ENCODE measurements at regions not wholly inside any gene's neighbourhood (a gene's known extent, or its start where the extent isn't known, plus 50 kb on each side); places are given as distances from the start of the nearest gene placed in this dataset.

DNA sequence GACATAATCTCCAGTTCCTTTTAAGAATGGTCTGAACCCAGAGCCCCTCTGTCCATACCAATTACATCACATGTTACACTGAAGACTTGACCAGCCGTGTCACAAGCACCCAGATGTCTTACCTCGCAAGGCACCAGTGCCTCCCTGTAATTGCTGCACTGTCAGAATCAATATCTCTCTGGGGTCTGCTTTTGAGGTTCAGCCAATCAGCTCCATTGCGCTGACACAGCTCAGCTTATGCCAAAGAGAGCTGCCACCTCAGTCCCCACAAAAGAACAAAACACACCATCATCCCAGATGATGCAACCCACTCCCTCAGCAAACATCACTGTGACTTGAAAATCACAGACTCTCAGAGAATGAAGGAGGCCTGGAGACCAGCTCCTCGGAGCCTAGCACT, 82.5 kb upstream of the SORBS2 start:
- peak; percentile 93 for DNase-seq

DNA sequence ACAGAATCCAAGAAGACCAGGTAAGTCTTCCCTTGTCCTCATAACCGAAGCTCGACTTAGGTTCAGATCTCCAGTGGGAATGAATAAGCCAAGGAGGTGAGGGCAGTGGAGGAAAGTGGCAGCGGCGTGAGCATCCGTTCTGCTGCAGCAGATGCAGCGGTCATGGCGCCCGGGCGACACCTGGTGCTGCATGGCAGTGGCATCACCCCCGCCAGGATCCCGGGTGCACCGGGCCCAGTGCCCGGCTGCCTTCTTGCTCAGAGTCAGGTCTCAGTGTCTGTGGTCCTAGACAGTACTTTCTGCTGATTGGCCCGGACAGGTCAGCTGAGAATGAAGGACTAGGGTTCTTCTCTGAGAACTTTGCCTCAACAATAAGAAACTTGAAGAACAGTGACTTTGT, 83.4 kb upstream of the SORBS2 start:
- no peak for DNase-seq

DNA sequence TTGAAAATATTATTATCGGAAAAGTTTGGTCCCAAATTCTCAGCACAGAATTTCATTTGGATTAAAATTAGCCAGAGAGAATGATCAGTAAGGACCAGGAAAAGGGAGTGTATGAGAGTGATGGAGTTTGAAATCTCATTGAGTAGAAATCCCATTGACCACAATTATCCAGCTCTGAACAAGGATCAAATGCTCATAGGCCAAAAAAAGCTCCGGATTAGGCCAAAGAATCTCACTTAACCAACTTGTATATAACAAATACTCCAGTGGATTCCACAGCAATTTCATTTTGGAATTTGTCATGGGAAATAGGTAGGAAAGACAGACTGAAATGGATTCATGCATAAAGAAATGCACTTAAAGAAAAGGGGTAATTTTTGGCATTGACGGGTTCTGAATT, 83.9 kb upstream of the SORBS2 start:
- DNase-seq = no peak

DNA sequence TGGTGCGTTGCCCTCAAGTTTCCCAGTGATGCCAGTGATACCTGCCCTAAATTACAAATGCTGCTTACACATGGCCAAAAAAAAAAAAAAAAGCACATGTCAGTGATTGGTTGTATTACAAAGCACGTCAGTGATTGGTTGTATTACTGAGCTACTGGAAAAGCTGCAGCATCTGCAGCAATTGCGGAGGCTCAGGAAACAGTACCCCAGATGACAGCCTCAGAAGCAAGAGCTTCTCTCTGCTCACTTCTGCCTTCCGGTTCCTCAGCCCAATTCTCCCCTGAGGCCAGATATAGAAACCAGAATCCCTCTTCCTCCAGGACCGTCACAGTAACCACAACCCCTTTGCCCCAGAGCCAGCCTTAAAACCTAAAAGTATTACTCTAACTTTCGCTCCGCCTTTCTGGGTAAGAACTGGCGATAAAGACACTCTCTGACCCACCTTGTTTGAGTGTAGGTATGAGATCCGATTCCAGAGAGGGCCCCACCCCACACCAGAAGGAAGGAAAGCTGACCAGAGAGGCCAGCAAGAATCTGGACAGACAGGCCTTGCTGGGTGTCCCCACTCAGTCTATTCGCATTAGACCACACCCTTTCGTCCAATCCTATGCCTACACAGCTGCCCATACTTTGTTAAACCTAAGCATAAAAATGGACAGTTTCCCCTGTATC, 85.0 kb upstream of the SORBS2 start:
- DNase-seq = no peak

DNA sequence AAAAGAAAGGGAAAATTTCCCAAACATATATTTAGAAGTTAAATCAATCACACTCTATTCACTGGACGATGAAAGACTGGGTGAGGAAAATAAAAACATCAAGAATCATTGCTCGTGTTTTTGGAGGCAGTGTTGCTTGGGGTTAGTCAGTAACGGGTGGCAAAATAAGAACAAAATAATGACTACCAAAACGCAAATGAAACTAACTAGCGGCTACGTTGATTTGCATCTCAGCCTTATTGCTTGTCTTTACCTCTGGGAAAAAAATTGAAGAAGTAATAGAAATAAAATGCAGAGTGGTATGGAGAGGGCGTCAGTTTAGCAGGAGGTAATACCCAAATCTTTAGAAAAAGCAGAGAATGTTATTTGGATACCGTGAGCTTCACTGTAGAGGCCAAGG, 86.4 kb upstream of the SORBS2 start:
- no peak for DNase-seq

DNA sequence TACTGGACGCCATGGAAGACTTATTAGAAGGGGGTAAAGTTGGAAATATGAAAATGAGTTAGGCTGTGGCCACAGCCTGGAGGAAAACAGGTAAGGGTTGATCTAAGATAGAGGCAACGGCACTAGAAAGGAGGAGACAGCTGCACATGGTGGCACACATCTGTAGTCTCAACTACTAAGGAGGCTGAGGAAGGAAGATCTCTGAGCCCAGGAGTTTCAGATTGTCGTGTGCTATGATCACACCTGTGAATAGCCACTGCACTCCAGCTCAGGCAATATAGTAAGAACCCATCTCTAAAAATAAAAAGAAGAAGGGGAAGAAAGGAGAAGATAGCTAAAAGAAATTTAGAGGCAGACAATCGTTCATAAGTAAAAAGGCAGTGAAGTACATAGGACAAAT, 87.8 kb upstream of the SORBS2 start:
- no peak for DNase-seq

DNA sequence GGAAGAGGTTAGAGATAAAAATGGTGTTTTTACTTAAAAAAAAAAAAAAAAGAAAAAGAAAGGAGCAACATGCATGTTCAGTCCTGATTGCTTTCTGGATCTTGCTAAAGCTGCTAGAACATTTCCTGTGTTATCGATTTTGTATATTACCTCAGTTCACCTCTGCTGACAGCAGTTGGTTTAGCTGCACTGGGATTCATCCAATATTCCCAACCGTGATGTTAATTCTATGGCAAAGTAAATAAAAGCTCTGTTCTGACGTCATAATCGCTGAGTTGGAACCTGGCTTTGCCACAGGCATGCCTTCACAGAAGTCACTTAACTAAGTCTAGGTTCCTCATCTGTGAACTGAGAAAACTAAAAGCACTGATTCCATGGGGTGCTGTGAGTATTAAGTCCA, 90.7 kb upstream of the SORBS2 start:
- DNase-seq = no peak

DNA sequence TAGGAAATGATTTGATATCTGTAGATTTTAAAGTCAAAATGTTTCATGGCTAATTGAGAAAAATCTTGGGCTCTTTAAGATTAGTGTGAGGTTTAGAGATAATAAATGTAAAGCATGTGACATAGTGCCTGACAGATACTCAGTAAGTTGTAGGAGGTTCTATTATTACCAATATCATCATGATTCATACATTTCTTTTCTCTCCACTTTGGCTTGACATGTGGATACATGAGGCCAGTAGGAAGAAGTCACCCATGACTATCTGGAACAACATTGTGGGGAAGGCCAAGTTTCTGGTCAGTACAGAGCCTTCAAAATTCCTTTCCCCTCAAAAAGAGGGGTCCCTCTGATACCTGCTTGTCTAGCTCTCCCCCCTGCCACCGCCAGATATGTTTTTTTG, 91.2 kb upstream of the SORBS2 start:
- DNase-seq = no peak

DNA sequence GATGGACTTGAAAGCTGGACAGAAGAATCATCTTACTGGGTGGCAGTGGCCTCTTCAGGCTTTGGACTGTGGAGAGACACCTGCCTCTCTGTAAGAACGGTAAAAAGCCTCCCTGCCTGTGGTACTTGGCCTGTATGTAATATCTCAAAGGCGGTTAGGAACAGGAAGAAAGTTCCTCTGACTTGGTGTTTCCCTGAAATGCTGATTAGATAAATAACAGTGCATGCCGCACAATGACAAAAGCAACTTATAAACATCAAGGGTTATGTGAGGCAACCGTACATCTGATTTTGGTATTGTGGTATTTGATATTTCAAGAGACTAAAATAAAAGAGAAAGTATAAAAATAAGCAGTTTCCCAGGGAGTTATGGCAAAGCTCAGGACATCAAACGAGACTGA, 92.4 kb upstream of the SORBS2 start:
- DNase-seq = no peak

DNA sequence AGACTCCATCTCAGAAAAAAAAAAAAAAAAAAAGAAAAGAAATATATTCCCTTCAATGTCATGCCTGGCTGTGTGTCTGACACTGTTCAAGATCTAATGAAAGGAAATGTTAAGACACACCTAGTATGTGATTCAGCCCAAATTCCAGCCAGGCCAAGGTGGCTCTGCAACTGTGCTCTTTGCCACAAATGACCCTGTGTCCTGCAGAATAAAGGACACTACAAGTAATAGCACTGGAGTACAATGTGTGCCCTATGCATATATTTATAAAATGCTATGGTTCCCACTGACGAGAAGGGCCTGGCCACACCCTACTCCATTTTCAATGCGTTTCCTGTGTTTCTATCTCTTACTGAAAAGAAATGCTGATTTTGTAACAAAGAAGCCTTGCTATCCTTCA, 98.0 kb upstream of the SORBS2 start:
- DNase-seq = no peak

DNA sequence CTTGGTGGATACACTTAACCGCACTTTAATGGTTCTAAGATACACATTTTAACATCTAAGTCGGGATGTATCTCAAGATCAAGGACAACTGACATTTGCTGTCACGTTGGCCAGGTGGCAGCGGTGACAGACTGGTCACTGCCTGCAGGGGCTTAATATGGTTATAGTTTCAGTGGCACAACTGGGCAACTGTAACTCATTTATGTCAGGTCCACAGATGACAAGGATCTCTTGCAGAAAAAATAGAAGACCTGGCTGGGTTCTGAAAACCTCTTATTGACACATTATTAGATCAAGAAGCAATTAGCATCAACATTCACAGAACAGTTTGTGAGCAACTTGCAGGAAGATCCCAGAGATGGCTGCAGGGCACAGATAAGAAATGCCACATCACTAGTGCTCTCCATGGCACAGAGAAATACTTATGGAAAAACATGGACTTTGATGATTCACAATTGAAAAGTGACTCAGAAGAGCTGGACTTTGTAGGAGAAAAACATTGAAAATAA, 99.6 kb upstream of the SORBS2 start:
- no peak for DNase-seq

DNA sequence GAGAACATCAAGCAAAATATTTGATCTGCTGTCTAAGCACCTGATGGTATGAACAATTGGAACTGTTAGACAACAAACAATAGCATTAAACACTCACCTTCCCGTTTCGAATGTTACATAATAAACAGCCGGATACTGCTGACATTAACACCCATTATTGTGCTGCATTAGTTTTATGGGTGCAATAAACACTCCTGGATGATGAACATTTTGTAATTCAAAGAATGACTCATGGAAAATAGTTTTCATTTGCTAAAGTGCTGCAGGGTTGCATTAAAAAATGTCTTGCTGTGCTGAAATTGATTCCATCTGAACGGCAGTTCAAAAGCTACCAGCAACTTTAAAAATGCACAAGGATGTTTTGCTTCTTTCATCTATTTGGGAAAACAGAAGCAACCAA, 100.8 kb upstream of the SORBS2 start:
- peak; percentile 12 for DNase-seq

DNA sequence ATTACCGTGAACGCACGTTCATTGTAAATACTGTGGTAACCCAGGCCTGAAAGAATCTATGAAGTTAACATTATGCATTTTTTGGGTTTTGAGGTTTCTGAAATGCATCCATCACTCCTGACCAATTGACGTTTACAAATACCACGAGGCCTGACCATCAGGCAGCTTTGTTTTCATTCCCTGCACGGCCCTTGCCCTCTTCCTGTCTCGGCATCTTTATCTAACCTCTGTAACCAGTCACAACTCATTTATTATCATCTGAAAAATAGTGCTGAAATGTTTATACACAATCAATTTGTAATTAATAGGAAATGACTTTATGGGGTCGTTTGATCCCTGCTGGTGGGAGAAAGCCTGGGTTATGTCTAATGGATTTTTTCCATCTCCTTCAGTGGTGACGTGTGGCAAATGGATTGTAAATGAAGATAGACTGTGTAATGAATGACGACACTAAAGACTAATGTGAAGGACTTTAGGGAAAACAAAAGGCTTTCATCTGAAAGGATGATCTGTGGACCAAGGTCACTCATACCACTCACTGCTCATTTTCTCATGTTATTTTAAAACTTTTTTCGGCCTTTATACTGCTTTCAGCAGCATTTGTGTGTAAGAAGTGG, 102.7 kb upstream of the SORBS2 start:
- peak; percentile 72 for DNase-seq

DNA sequence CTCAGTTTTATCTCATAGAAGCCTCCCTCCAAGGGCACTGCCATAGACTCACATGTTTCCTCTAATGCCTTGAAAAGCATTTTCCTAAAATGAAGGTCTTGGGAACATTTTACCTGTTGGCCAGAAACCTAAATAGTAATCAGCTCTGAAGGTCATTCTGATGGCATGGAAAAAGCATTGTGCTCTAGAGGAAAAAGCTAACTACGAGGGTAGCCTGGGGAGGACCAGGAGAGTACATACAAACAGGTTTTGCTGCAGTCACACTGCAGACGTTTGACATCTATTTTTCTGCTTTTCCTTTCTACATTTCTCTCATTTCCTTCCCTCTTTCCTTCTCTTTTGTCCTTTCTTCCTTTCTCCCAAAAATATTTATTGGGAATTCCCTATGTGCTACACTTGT, 103.3 kb upstream of the SORBS2 start:
- no peak for DNase-seq

DNA sequence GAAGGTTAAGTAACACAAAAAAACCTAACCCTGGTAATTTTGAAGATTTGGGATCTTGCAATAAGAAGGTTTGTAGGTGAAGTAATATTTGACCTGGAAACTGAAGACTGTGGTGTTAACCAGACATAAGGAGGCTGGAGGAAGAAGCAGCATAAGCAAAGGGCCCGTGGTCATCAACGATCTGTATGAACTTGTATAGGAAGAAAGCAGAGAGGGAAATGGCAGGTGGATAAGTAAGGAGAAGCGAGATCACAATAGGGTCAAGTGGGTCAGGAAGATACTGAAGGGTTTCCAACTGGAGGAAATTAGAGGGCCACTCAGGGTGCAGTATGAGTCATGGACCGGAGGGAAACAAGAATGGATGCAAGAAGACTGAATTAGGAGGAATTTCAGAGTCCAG, 103.8 kb upstream of the SORBS2 start:
- DNase-seq = no peak

DNA sequence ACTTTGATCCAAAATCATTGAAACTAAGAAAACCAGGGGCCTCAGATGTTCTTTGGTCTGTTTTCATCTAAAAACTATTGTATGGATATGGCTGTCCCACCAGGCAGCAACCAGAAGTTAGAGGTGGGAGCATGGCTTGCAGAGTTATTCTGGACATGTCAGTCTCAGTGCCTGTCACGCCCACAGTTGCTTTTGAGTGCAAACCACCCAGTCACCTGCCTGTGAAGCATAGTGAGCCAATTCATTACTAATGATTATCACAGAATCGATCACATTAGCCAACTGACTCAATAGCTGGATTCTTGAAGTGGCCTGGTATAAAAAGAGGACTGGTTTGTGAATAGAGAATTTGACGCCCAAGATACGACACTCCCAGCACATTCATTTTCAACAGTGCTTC, 104.2 kb upstream of the SORBS2 start:
- DNase-seq = no peak

DNA sequence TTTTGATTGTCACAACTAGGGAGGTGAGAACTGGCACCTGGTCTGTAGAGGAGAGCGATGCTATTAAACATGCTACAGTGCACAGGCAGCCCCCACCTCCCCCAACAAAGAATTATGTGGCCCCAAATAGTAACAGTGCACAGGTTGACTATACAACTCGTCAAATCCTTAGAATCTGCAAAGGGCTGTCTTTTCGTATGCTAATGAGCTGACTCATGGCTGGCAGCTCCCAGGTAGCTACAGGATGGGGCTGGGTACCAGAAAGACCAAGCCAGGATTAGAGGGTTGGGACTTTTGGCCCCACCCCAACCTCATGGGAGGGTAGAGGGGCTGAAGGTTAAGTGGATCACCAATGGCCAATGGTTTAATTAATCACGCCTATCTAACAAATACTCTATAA, 104.7 kb upstream of the SORBS2 start:
- DNase-seq = no peak

DNA sequence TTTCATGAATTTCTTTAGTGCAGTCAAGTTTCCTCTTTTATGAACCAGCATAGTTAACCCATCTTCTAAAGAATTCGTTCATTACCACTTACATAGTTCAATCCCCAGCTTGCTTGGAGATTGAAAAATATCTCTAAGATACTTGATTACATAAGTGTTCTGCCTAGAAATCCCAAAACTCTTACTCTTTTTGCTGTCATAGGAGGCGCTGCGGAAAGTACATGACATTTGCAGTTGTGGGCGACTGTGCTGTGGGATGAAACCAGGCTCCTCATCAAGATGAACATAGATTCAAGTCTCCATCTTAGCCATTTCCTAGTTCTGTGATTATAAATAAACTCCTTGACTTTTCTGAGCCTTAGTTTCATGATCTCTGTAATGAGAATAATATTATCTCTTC, 107.1 kb upstream of the SORBS2 start:
- DNase-seq = no peak

DNA sequence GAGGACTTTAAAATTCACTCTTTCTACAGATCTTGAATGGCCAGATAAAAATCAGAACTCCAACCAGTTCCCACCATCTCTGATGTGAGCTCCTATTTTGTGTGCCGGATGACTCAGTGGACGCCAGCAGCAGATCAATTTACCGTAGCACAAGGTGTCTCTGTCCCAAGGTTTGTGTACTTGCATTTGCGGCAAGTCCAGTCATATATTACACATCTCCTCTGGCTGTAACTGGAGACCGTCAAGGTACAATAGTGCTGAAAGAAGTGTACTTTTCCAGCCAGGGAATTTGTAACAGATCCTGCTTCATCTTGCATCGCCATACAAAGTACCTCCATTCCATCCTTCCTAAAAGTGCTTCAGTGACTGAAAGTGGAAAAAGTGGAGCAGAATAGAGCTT, 108.2 kb upstream of the SORBS2 start:
- DNase-seq = no peak

DNA sequence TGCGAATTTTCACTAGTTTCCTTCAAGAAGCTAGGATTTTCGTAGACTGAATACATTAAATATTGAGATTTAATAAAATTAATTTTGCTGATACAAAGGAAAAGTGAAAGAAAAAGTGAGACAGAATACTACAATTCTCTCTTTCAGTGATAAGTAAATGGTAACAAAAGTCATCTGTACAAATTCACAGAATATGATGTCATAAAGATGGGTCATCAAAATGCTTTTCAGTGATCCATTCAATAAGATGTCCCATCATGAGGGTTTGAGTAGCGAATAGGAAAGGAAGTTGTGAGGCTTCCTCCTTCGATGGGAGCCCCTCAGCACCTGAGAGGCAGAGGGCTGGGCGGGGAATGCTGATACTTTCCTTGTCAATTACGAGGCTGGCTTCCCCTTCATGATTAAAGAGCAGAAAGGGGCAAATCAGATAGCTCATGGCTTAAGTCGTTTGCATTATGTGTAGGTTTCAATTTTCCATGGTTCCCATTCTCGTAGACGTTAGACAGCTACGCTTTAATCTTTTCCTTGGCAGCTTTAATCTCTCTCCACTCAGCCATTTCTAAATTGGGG, 108.8 kb upstream of the SORBS2 start:
- peak; percentile 6 for DNase-seq

DNA sequence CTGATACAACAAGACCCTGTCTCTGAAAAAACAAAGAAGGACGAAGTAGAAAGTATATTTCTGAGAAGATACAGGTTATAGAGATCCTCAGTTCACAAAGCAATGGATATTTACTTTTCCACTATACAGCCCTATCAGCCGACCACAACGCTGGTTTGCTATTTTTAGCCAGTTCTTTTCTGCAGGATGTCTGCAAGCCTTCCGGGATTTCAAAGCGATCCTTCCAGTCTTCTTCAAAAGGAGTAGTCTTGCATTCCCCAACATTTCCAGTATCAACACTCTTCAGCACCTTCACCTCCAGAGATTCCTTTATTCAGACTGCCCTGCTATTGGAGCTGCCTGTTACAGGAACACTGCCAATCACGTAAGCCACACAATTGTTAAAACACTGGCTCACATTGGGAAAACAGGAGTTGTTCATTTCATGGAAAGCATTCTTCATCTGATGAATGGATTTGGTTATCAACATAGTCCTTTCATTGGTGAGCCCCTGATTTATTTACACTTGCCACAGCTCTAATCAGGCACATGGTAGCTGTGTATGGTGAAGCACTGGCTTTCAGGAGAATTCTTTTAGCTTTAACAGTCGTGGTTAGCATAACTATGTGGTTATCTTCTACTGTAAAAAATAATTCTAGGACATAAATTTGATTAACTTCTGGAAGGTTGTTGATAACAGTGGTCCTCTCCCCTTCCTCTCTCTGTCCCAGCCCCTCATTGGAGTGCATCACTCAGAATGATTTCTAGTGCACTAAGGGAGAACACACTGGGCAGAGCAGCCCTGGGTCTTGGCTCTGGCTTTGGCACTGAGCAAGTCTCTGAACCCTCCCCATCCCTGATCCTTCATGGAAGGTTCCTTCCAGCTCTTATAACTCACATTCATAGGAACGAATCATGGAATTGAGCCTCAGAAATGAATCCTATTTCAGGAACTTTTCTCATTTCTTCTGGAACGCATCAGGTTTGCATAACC, 109.9 kb upstream of the SORBS2 start:
- no peak for DNase-seq

DNA sequence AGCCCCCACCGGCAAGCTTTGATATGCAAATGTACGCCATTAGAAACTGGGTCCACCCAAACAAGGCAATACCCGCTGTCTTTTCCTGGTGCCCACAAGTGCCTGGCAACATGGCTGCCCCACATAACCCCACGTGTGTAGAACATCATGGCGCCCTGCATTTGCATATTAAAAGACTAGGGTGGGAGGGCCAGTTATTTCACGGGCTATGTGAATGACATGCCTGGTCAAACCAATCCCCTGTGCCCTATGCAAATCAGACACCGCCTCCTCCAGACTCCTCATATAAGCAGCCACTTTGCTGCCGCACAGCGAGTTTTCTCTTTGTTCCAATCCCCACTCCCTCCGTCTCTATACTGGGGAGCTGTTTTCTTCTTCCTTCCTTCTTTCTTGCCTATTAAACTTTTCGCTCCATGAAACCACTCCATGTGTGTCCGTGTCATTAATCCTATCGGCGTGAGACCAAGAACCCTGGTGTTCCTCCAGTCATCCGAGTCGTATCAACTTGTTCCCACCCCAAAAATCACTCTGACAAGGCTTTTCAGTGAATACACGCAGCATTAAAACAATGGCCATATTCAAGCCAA, 112.6 kb upstream of the SORBS2 start:
- no peak for DNase-seq

DNA sequence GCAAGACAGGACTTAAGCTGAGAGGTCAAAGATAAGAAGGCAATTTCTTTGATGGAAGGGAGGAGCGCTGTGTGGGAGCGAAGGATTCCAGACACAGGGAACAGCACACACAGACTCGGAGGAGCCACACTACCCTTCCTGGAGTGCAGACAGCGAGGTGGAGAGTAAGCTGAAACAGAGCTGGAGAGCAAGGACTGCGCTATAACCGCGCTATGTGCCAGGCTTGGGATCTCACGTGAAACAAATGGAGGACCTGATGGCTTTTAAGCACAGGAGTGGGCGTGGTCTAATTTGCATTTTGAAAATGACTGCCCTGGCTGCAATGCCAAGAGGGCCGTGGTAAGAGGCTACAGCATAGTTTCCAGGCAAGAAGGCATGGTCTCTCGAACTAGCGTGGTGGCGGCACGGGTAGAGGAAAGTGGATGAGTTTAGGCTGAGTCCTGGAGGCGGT, 113.9 kb upstream of the SORBS2 start:
- DNase-seq = no peak

Data from eye (tissue), 1 donor.